SHP77 (cell line): ENCODE measurements at regions not wholly inside any gene's neighbourhood (a gene's known extent, or its start where the extent isn't known, plus 50 kb on each side); places are given as distances from the start of the nearest gene placed in this dataset.

Experiments
- DNase-seq, 2 experiments: peaks; one replicate each; lab custom pipeline; 2025; lab: John Stamatoyannopoulos, UW

- DNase-seq = no peak
Measured at GRCh38 chr18:22544626-22545025, 126.9 kb upstream of the CTAGE1 start.

- DNase-seq = no peak
Measured at GRCh38 chr18:22545066-22545760, 127.5 kb upstream of the CTAGE1 start.

GRCh38 chr18:22546905-22547570 is 129.3 kb upstream of the CTAGE1 start:
- DNase-seq = no peak

GRCh38 chr18:22547807-22548561 is 130.3 kb upstream of the CTAGE1 start:
- no peak for DNase-seq

- DNase-seq = no peak
Measured at GRCh38 chr18:22549260-22549937, 131.7 kb upstream of the CTAGE1 start.

GRCh38 chr18:22550366-22550765 is 132.7 kb upstream of the CTAGE1 start:
- DNase-seq = no peak

- no peak for DNase-seq
Measured at GRCh38 chr18:22550861-22551260, 133.1 kb upstream of the CTAGE1 start.

GRCh38 chr18:22551536-22552151 is 133.9 kb upstream of the CTAGE1 start:
- no peak for DNase-seq

- DNase-seq = no peak
Measured at GRCh38 chr18:22552254-22552653, 134.5 kb upstream of the CTAGE1 start.

GRCh38 chr18:22552899-22553460 is 135.3 kb upstream of the CTAGE1 start:
- no peak for DNase-seq

- DNase-seq = peak; percentile 15 to 20
Measured at GRCh38 chr18:22556222-22557167, 138.8 kb upstream of the CTAGE1 start.

- DNase-seq = no peak
Measured at GRCh38 chr18:22557168-22557941, 139.6 kb upstream of the CTAGE1 start.

GRCh38 chr18:22558945-22559385 is 141.2 kb upstream of the CTAGE1 start:
- no peak for DNase-seq

- no peak for DNase-seq
Measured at GRCh38 chr18:22559414-22560274, 141.9 kb upstream of the CTAGE1 start.

GRCh38 chr18:22560275-22560610 is 142.5 kb upstream of the CTAGE1 start:
- no peak for DNase-seq

GRCh38 chr18:22560797-22561196 is 143.1 kb upstream of the CTAGE1 start:
- no peak for DNase-seq

- DNase-seq = peak; percentile 43 to 58
Measured at GRCh38 chr18:22563164-22563583, 145.5 kb upstream of the CTAGE1 start.

GRCh38 chr18:22564036-22564435 is 146.3 kb upstream of the CTAGE1 start:
- no peak for DNase-seq
